ENCODE measurements at regions not wholly inside any gene's neighbourhood (a gene's known extent, or its start where the extent isn't known, plus 50 kb on each side); places are given as distances from the start of the nearest gene placed in this dataset.
"Not testable (repeated sequence)": the region's sequence is repeated elsewhere in the genome, so short reads cannot be mapped to it uniquely, and the experiment has no call there.

DNA sequence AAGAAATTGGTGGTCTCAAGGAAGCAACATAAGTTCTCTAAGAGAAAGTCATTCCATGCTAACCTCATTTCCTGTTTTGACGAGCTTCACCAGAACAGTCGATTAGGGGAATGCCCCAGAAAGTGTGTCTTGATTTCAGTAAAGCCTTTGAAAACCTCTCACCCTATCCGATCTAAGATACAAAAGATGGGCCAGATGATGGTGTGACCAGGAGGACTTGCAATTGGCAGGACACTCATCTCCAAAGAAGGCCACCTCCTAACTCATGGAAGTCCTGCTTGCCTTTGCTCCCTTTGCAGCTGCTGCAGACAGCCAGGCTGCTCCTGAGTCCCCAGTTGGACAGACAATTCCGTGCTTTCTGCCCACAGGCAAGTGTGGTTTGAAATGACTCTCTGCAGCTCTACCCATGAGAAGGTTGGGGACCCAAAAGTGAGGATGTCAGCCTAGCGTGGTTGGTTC lies 304.2 kb downstream of the BCL2L11 start:
- H3K9me3 Mint-ChIP-seq (ENCODE audit: unreplicated experiment); DNase-seq; H3K27ac Mint-ChIP-seq (ENCODE audit: unreplicated experiment); H3K27me3 Mint-ChIP-seq (ENCODE audit: unreplicated experiment); H3K4me3 Mint-ChIP-seq (ENCODE audit: unreplicated experiment); H3K4me1 Mint-ChIP-seq (ENCODE audit: low read depth, unreplicated experiment); H3K36me3 Mint-ChIP-seq (ENCODE audit: unreplicated experiment): not testable (repeated sequence)

DNA sequence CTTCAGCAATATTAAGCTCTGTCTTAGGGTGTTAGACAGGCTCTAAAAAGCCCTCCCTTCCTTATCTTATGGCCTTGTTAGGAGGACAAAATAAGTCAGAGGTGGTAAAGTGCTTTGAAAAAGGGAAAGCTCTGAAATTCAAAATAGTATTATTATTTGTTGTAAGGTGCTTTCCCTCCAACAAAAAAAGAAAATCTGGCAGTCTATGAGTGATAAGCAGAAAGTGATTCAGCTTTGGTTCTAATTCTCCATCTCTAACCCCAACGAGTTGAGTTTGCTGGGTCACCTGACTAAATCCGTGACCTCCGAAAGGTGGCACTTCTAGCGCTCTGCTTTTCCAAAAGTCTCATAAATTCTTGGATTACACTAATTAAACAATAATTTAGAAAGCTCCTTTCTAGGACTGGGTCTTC lies 305.1 kb downstream of the BCL2L11 start:
- H3K4me1 Mint-ChIP-seq (ENCODE audit: low read depth, unreplicated experiment); DNase-seq; H3K27me3 Mint-ChIP-seq (ENCODE audit: unreplicated experiment); H3K9me3 Mint-ChIP-seq (ENCODE audit: unreplicated experiment); H3K4me3 Mint-ChIP-seq (ENCODE audit: unreplicated experiment); H3K36me3 Mint-ChIP-seq (ENCODE audit: unreplicated experiment); H3K27ac Mint-ChIP-seq (ENCODE audit: unreplicated experiment): not testable (repeated sequence)

DNA sequence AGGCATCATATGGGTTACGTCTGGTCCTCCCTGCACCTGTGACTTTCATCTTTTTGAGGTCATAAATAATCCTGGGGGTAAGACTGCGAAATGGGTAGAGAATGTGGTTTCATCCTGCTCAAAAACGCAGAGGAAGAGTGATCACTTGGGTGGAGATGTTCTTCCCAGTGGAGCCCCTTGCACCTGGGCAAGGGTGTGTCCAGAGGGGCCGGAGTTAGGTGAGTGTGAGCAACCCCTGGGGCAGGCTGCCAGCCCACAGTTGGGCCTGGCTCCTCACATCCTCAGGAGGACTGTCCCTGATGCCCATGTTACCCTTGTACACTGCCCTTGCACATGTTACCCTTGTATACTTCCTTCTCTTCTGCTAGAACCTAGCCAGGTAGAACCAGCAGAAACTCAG lies 306.6 kb downstream of the BCL2L11 start:
- not testable (repeated sequence) for H3K27me3 Mint-ChIP-seq (ENCODE audit: unreplicated experiment); H3K4me1 Mint-ChIP-seq (ENCODE audit: low read depth, unreplicated experiment); H3K36me3 Mint-ChIP-seq (ENCODE audit: unreplicated experiment); H3K9me3 Mint-ChIP-seq (ENCODE audit: unreplicated experiment); H3K4me3 Mint-ChIP-seq (ENCODE audit: unreplicated experiment); H3K27ac Mint-ChIP-seq (ENCODE audit: unreplicated experiment); DNase-seq

DNA sequence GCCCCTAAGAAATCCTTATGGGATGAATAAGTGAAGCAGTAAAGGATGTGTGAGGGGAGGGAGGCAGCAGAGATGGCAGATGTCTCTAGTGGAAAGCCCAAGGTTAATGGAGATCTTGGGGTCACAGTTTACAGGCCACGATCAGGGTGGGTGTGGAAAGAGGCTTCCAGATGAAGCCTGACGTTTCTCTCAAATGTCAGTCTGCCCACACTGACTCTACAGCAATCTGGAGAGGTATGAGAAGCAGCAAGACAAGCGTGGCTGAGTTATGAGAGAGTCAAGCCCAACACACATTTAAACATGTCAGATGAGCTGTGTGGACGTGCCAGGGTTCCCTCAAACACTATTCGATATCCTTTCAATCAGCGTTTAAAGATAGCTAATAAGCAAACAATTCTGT lies 308.2 kb downstream of the BCL2L11 start:
- H3K9me3 Mint-ChIP-seq (ENCODE audit: unreplicated experiment), result not testable (repeated sequence)

DNA sequence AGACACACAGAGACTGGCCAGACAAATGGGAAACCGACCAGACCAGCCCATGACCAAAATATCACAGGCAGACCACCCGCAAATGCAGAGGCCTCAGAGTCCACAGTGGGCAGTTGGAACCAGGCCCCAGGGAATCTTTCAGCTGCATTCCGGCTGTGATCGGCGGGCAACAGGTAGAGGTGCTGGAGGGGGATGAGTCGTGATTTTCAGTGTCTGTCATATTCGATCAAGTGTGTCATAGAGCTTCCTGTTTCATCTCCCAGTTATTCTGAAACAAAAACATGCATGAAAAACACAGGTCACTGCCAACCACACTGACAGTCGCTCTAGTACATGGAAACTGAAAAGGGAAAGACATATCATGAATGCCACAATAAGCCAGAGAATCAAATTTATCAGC lies 308.6 kb downstream of the BCL2L11 start:
- not testable (repeated sequence) for H3K27me3 Mint-ChIP-seq (ENCODE audit: unreplicated experiment); H3K36me3 Mint-ChIP-seq (ENCODE audit: unreplicated experiment); H3K9me3 Mint-ChIP-seq (ENCODE audit: unreplicated experiment); H3K4me1 Mint-ChIP-seq (ENCODE audit: low read depth, unreplicated experiment); H3K27ac Mint-ChIP-seq (ENCODE audit: unreplicated experiment); DNase-seq; H3K4me3 Mint-ChIP-seq (ENCODE audit: unreplicated experiment)

More for the DNA sequence above, 308.2 kb downstream of the BCL2L11 start:
- H3K4me3 Mint-ChIP-seq (ENCODE audit: unreplicated experiment); DNase-seq; H3K27ac Mint-ChIP-seq (ENCODE audit: unreplicated experiment); H3K27me3 Mint-ChIP-seq (ENCODE audit: unreplicated experiment); H3K36me3 Mint-ChIP-seq (ENCODE audit: unreplicated experiment); H3K4me1 Mint-ChIP-seq (ENCODE audit: low read depth, unreplicated experiment): not testable (repeated sequence)

DNA sequence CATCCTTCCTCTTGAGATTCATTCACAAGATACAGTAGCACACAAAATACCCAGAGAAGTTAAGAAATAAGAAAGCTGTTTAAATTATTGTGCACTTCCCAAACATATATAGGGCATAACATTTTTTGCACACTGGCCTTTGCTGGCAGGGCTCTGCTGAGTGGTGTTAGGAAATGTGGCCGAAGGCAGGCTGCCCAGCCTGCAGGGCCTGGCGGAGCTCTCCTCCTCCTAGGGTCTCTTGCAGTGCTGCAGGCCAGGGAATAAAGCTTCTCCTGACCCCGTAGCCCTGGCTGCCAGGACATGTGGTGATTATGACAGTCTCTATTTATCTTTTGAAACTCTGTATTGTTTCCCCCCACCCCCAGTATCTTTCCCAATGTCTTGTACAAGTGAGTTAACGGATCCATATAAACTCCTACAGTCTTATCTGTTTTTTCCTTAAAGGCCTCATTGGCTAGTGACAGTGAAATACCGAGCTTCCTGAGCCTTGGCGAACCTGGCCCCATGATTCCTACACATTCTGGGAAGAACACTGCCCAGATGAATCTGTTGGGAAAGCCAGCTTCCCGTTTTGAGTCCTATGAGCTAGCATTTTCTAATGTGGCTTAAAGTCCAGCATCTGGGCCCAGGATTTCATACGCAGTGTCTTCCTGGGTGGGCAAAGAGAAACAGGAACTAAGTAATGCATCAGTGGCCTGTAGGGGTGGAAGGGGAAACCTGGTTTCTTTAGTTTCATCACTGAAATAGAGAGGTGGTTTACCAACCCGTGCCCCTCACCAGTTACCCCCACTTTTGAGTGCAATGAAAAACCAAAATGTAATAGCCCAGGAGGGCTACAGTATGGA lies 310.3 kb downstream of the BCL2L11 start:
- not testable (repeated sequence) for H3K27ac Mint-ChIP-seq (ENCODE audit: unreplicated experiment); H3K36me3 Mint-ChIP-seq (ENCODE audit: unreplicated experiment); H3K4me1 Mint-ChIP-seq (ENCODE audit: low read depth, unreplicated experiment)

DNA sequence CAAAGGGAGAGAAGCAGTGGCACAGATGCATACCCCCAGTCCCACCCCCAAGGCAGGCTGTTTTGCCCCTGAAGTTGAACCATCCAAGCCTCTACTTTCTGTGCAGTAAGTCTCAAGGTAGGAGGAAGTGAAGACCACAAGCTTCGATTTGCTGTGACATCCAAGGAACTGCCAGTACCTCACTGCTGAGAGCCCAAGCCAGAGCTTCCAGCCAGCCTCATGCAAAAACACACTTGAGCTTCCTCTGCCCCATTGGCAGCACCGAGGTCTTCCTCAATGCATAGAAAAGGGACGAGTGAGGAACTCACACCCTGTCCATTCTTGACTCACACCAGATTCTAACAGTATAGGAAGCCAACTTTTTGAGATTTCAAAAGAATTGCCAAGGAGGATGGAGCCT lies 311.7 kb downstream of the BCL2L11 start:
- H3K4me1 Mint-ChIP-seq (ENCODE audit: low read depth, unreplicated experiment); H3K9me3 Mint-ChIP-seq (ENCODE audit: unreplicated experiment); H3K27me3 Mint-ChIP-seq (ENCODE audit: unreplicated experiment); H3K27ac Mint-ChIP-seq (ENCODE audit: unreplicated experiment); H3K36me3 Mint-ChIP-seq (ENCODE audit: unreplicated experiment); DNase-seq; H3K4me3 Mint-ChIP-seq (ENCODE audit: unreplicated experiment): not testable (repeated sequence)

More for the DNA sequence above, 310.3 kb downstream of the BCL2L11 start:
- H3K9me3 Mint-ChIP-seq (ENCODE audit: unreplicated experiment); H3K4me3 Mint-ChIP-seq (ENCODE audit: unreplicated experiment); H3K27me3 Mint-ChIP-seq (ENCODE audit: unreplicated experiment); DNase-seq: not testable (repeated sequence)

DNA sequence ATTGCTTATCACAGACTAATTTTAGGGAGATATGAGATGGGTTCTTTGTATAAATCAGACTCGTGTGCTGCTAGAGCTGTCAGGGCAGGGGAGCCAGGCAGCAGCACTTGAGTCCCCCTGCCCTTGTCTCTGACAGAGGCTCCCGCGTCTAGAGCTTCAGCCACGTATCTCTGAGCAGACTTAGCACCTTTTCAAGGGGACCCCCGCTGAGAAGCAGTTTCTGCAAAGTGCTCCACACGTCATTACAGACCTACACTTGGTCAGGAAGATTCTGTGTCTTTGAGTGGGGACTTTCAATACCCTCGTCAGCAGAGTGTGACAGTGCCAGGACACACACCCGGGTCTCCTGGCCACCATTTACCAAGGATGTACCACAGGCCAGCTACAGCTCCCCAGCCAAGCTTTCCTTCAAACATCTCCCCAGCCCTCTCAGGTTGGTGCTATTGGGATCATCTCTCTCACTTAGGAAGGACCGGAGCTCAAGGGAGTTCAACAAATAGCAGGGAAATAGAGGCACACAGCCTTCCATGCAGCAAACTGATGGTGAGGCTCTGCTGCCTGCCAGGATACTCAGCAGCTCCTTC lies 312.3 kb downstream of the BCL2L11 start:
- H3K27ac Mint-ChIP-seq (ENCODE audit: unreplicated experiment); H3K4me1 Mint-ChIP-seq (ENCODE audit: low read depth, unreplicated experiment); DNase-seq; H3K9me3 Mint-ChIP-seq (ENCODE audit: unreplicated experiment); H3K36me3 Mint-ChIP-seq (ENCODE audit: unreplicated experiment); H3K4me3 Mint-ChIP-seq (ENCODE audit: unreplicated experiment); H3K27me3 Mint-ChIP-seq (ENCODE audit: unreplicated experiment): not testable (repeated sequence)

DNA sequence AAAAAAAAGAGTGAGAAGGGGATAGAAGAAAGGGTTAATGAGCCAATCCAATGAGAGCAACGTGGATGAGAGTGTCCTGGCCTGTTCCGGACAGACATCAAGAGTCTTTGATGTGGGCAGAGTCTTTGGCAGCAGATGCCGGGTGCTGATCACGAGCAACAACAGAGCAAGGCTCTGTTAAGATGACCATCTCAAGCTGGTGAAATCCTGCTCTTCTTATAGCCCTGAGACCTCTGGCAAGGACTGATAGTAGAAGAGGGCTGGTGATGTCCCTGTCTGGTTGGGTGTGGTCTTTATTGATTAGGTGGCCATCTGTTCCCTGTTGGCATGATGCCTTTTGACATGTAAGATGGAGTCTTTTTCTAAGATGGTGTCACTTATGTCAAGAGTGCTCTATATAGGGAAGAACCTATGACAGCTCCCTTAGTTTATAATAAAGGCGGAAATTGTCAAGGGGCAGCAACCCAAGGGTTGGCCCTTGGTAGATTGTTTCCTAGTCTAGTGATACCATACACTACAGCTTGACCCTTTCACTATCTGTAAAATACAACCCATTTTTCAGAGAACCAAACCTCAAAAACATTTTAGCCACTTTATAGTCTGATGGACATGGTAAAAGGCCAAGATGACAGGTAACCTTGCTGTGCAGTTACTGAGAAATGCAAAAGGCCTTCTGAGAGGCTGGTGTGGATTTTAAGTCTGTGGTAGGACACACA lies 313.3 kb downstream of the BCL2L11 start:
- not testable (repeated sequence) for DNase-seq; H3K4me1 Mint-ChIP-seq (ENCODE audit: low read depth, unreplicated experiment); H3K27ac Mint-ChIP-seq (ENCODE audit: unreplicated experiment)

DNA sequence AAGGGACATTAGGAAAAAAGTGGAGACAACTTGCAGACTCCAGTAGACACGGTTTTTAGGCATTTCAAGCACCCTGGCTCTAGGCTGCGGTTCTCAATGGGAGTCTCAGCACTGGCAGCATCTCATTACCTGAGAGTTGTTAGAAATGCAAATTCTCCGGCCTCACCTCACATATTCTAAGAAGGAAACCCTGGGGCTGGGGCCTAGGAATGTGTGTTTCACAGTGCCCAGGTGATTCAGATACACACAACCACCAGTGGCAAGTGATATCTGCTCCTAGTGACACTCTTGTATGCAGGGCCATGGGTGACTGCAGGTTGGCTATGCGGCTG lies 313.9 kb downstream of the BCL2L11 start:
- DNase-seq; H3K36me3 Mint-ChIP-seq (ENCODE audit: unreplicated experiment); H3K27ac Mint-ChIP-seq (ENCODE audit: unreplicated experiment); H3K4me3 Mint-ChIP-seq (ENCODE audit: unreplicated experiment); H3K4me1 Mint-ChIP-seq (ENCODE audit: low read depth, unreplicated experiment); H3K9me3 Mint-ChIP-seq (ENCODE audit: unreplicated experiment); H3K27me3 Mint-ChIP-seq (ENCODE audit: unreplicated experiment): not testable (repeated sequence)

More for the DNA sequence above, 313.3 kb downstream of the BCL2L11 start:
- H3K9me3 Mint-ChIP-seq (ENCODE audit: unreplicated experiment); H3K36me3 Mint-ChIP-seq (ENCODE audit: unreplicated experiment); H3K27me3 Mint-ChIP-seq (ENCODE audit: unreplicated experiment); H3K4me3 Mint-ChIP-seq (ENCODE audit: unreplicated experiment): not testable (repeated sequence)

DNA sequence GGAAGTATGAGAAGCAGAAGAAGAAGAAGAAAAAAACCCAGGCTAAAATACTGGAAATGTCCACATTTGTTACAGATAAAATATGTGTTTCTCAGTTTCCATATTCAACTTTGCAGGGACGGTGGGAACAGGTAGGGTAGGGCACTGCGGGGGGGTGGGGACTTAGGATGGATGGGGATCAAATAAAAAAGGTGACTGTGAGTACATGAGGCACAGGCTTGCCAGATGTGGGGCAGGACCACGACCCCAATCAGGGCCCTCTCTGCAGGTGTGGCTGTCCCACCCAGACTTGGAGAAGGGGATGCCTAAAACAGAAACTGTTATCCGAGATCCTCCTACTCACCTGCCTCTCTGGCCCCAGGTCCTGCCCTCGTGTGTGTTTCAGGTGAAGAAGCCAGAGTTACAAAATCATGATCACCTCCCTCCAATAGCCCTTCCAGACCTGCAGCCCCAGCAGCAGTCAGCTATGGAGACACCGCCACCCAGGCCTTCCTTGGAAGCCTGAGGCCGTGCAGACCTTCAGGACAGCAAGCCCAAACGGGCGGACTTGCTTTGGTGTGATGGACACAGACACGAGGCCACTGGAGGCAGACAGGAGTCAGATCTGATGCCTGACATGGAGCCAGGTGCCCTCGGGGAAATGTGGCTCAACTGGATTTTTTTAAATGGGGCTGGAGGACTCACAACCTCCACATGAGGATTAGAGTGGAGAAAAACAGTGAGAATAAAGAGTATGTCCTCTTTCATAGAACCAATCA lies 315.0 kb downstream of the BCL2L11 start:
- not testable (repeated sequence) for H3K4me3 Mint-ChIP-seq (ENCODE audit: unreplicated experiment); H3K36me3 Mint-ChIP-seq (ENCODE audit: unreplicated experiment); H3K4me1 Mint-ChIP-seq (ENCODE audit: low read depth, unreplicated experiment); H3K27me3 Mint-ChIP-seq (ENCODE audit: unreplicated experiment); DNase-seq; H3K9me3 Mint-ChIP-seq (ENCODE audit: unreplicated experiment); H3K27ac Mint-ChIP-seq (ENCODE audit: unreplicated experiment)

DNA sequence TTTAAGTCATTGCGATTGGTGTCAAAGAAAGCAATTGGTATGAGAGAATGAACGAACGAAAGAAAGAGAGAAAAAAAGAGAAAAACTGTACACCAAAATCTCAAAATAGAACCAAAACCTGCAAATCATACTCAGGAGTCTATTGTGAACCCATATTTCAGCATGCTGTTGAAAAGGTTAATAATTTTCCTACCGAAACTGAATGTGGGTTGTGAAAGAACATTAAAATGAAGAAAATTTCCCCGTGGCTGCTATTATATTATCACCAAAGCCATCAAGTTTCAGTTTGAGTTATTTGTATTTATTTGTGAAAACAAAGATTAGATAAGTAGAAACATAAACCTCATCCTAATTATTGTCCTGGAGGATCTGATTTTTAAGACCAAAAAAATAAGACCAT lies 315.7 kb downstream of the BCL2L11 start:
- not testable (repeated sequence) for H3K27ac Mint-ChIP-seq (ENCODE audit: unreplicated experiment); H3K27me3 Mint-ChIP-seq (ENCODE audit: unreplicated experiment); H3K4me1 Mint-ChIP-seq (ENCODE audit: low read depth, unreplicated experiment); H3K9me3 Mint-ChIP-seq (ENCODE audit: unreplicated experiment); DNase-seq; H3K4me3 Mint-ChIP-seq (ENCODE audit: unreplicated experiment); H3K36me3 Mint-ChIP-seq (ENCODE audit: unreplicated experiment)

Data from glutamatergic neuron (in vitro differentiated cells).